ENCODE measurements at regions not wholly inside any gene's neighbourhood (a gene's known extent, or its start where the extent isn't known, plus 50 kb on each side); places are given as distances from the start of the nearest gene placed in this dataset.

DNA sequence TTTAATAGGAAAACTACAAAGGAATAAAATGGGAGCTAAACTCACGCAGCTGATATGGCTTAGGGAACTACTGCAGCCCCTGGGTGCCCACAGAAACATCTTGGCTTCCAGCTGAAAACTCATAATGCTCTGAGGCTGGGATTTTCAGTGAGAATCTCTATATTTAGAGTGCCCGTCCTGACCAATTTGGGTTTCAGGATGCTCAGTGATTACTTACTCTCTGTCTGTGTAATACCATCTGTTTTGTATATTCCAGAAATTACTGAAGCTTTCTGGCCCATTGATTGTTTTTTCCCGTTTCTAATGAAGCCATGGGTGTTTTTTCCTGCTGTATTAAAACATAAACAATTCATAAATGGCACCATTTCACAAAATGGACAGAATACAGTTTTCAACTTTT is 50.6 kb upstream of the ZNF385D start:
- no peak for DNase-seq

DNA sequence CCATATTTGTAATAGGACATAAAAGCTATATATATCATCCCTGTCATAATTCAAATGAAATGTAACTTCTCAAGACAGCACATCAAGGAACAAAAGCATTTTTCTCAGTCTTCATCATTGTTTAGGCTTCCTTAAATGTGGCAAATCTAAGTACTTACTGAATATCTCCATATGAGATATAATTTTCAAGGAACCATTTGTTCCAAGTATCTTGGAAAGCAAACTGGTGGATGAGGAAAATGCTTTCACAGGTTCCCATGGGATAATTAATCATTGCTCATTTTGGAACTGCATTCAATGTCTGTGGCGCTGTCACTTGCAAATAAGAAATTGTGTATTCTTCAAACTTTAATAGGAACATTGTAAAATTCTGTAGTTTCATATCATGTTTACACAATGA is 52.6 kb upstream of the ZNF385D start:
- DNase-seq: no peak

DNA sequence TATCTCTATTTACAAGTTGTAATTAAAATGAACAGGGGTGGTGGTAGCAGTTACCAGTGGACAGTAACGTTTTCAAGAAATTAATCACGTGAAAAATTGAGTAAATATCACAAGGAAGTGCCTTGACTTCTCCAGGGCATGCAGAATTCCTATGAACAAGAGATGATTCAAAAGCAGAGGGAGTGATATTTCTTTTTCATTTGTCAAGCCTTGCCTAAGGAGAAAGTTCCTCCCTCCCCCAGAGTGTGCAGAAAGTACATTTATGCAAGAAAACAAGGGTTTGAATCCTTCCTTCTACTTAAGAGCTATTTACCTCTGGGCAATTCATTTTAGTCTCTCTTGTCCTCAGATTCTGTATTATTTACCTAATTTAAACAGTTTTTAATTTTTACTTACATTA is 53.3 kb upstream of the ZNF385D start:
- no peak for DNase-seq

DNA sequence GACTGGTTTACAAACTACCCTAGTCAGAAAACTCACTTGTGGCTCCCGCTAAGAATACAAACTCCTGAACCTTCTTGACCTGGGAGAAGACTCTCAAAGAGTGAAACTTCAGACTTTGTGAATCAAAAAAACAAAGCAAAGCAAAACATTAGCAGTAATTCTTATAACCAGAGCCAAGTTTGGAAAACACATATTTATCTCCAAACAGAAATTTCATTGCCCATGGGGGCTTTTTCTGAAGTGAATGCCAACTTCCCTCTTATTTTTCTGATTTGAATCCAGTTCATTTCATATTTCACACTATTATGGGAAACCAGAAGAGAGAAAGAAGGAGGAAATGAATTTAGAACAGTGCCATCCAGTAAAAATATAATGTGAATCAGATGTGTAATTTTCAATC is 55.7 kb upstream of the ZNF385D start:
- DNase-seq: no peak

DNA sequence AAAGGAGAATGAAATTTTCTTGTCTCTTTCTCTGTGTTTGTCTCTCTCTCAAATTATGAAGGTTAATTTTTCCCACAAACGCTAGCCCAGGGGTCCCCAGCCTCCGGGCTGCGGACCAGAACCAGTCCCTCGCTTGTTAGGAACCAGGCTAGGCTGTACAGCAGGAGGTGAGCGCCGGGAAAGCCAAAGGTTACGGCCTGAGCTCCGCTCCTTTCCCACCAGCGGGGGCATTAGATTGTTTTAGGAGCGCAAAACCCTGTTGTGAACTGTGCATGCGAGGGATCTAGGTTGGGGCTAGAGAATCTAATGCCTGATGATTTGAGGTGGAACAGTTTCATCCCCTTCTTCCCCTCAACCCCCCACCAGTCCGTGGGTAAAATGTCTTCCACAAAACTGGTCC is 74.7 kb upstream of the ZNF385D start:
- DNase-seq: no peak

DNA sequence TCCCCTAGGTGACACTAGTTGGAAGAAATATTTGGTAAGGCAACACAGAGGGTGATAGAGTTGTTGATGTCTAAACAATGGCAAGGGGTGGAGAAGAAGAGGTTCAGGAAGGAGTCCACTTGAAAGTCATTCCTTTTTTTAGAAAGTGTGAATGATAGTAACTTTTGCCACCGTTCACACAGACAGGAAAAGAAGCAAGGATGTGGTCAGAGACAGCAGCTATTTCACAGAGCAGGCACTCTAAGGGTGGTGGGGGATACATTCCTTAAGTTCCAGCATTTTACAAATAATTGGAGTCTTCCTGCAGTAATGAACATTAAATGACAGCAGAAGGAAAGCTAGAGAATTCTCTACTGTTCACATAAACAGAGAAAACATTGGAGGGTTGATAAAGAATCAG is 75.4 kb upstream of the ZNF385D start:
- no peak for DNase-seq

DNA sequence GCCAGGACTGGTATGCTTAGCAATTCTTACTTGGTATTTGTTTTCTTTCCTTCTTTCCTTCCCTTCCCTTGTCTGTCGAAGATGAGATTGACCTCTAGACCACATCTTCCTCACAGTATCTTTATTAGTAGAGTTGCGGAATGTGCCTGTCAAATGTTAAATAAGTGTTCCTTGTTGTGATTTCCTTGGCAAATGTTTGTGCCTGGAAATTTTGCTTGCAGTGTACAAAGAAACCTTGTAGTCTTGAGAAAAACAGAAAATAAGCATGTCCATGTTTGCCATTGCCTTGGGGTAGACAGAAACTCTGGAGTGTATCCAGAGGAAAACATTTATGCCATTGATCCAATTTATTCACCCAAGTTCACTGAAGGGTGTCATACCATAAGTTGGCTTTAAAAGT is 79.5 kb upstream of the ZNF385D start:
- DNase-seq: no peak

DNA sequence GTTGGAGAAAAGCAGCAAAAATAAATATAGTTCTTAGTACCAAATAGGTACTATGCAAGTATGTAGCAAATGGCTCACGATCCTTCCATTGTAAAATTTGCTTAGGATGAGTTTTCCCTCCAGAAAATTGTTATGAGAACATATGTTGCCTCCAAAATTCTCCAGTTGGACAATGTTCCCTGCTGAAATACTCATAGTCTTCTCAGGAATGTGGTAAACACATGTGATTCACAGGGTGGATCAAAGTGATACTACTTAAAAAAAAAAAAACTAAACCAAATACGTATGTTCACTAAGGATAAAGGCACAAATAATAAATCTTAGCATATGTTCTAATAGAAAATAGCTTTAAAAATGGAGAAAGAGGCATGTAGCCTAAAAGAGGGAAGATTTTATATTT is 84.3 kb upstream of the ZNF385D start:
- DNase-seq: no peak

DNA sequence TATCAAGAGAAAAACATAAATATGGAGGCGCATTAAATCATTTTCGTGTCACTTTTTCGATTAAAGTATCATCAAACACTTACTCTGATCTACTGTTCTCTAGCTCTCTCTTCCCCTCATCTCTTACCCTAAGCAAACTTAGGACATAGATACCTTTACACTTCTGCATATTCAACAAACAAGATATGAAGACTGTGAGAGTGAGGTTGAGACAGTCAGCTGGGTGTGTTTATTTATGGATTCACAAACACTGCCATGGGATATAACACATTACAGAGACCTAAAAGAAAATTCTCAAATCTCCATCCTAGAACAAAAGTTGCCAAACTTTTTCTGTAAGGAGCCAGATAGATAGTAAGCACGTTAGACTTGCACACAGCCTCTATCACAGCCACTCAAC is 85.2 kb upstream of the ZNF385D start:
- no peak for DNase-seq

DNA sequence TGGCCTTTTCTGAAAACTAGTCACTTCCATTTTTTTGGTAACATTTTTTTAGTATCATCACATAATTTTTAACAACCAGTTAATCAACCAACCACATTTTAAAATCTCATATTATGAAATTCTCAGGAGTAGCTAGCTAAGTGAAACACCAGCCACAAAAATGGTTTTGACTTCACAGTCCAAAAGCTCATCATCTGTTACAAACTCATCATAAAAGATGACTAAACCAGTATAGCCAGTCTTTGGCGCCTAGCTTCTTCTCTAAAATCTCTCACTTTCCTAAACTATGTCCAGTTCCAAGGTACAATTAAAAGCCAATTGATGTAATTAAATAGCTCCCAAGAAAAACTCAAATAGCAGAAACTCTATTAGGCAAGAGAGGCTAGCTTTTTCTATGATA is 88.2 kb upstream of the ZNF385D start:
- DNase-seq: no peak

DNA sequence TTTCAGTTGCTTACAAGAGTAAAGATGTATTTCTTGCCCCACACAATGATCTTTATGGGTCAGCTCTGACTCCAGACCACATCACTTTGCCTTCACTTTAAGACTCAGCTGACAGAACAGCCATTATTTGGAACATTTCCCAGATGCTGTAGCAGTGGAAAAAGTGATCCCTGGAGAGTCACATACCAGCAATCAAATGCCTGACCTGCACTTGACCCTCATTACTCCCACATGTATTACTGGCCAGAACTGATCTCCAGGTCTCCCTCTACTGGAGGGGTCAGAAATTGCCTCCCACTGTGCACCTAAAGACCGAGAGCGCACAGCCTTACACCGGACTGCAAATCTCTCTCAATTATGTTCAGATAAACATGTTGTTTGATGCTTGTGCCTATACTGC is 88.6 kb upstream of the ZNF385D start:
- DNase-seq: no peak

DNA sequence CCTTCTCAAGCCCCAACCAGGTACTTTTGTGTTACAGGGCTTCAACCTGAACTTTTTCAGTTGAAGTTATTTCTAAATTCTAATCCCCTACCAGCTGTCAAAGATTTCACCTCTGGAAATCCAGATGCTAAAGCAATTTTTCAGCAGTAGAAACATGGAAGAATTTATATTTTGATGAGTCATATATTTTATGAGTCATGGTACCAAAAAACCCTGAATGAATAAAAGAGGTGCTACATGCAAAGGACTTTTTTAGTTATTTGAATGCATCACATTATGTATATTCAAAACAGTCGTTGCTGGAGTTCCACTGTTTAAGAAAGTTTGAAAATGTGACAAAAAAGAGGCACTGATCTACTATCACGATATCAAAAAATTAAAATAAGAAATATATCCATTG is 96.0 kb upstream of the ZNF385D start:
- DNase-seq: no peak

DNA sequence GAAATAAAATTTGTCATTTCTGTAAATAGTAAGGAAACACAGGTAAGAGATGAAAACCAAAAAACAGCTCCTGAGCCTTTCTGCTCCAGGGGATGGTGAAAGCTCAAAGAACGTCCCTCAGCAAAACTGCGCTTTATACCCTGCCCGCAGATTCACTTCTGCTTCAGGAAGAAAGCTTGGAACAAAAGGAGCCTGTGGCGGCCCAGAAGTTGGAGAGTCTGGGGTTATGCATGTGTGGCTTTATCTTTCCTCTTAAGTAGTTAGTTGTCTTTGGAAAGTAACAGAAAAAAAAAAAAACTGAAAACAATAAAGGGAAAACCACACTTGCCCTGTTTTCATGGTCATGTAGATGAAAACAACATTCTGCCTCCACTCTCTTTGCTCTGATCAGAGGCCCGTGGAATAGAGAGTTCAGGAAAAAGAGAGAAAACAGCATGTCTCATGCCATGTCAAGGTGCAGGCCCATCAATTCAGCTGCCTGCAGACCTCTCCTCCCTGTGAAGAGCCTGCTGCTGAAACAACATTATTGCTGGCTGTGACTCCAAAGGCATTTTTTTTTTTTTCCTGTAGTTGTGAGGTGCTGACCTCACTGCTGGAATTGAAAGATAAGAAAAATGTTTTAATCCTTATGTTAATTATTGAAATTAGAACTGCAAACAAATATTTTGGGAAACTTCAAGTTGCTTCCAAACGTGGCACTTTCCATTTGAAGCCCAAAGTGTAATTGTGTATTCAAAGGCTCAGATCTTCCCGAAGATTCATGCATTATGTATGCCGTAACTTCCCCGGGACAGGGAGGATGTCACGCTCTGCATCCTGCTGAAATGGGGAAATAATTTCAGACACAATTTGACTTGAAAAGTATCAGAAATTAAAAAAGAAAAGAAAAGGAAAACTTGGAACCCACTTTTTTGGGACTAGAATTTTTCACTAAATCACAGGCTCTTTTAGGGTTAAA is 108.4 kb upstream of the ZNF385D start:
- no peak for DNase-seq

DNA sequence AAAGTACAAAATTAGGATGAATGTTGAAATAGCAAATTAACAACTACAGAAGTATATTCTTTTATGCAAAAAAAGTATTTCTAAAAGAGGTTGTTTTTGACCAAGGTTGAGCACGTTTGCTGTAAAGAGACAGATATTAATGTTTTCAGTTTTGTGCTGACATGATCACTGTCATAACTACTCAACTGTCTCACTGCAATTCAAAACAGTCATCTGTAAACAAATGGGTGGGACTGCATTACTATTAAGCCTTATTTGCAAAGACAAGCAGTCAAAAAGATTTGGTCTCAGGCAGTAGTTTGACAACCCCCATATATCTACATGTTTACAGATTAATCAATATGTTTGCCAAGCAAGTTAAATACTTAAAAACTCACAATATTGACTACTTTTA is 109.1 kb upstream of the ZNF385D start:
- no peak for DNase-seq

DNA sequence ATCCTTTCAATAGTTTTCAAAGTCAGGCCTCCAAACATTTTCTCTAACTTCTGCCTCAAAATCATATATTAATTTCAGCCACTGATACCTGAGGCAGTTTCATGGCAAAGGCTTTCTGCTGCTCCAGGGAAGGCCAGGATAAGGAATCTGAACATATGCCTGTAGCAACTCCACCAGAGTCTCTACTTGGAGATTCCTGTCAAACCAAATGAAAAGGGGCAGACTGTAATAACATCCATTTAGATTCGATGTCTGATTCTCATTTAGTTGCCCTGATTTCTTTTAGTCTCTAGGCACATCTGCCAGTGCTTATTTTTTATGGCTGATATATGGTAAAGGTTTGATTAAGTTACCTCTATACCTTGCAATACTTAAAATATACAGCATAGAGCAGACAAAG is 109.6 kb upstream of the ZNF385D start:
- DNase-seq: no peak

DNA sequence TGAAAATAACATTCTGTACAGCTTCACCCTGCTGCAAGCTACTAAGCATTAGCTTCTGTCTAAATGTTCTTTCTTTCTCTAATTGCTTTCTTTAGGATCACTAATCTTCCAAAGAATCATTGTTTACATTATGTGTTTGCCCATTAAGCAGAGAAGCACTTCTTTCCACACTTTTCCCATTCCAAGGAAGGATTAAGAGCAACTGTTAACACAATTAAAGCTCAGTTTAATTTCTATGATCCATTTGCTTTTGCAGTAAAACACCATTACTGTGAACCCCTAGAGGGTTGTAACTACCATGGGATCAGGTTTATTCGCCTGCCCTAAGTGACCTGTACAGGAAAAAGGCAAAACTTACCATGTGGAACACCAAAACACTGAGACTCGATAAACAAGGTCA is 125.8 kb upstream of the ZNF385D start:
- DNase-seq: no peak

DNA sequence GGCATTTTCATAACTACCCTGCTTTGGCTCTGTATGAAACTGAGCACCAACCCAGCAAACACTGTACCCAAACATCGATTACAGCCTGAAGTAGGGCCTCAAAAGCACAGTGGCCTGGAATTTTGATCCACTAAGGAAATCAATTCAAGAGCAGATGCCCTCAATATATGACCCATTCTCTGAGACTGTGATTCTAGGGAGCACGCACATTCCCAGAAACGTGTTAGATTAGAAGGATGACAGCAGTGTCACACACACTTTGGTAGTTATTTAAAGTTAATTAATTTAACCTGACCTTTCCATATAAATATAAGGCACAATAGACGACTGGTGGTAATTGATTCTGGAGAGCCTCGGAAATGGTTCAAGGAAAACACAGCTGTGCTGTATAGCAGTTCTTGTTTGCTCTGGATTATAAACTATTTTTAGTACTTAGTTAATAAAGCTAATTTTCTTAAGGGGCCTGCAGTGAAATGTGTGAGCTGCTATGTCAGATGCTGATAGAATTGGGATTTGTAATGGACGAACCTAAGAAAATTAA is 126.3 kb upstream of the ZNF385D start:
- no peak for DNase-seq

DNA sequence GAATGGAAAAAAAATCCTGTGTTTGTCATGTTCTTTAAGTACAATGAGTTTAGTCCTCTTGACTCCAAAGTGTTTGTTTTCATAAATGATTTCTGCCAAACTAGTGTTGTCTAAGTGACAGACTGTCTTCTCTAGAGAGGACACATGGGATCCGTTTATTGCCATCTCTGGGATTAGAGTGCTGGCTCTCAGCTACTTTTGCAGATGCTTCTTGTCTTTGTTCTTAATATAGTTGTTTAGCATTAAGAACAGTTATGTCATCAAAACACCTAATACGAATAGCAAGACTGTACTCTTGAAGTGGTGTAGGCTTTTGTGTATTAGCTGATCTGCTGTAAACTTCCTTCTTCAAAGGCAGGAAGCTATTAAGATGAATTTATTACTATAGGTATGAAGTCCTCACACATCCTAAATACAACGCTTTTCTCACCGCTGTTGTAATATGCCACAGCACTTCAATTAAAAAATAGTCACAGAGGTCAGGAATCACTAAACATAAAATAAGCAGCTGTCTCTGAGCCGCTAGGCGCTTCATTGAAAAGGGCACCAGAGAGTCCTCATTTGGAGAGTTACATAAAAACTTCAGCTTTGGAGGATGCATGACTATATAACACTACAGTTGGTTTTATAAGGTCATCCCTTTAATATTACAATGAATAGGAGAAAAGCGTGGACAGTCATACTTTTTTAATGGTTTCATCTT is 128.3 kb upstream of the ZNF385D start:
- no peak for DNase-seq

DNA sequence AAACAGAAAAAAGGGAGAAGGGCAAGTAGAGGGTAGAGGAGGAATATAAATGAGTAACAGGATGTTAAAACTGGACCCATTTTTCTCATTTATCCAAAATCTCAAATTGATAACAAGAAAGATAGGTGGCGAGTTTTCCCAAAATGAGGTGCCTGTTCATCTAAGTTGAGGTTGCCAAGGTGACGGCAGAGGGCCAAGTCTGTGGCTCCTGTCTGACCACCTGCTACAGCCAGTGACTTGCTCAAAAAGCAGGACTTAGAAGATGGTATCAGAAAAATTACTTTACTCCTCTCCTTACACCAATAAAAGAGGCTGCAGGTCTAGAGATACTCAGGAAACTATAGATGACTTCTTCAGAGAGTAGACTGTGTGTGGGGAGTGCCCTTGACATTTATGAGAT is 137.6 kb upstream of the ZNF385D start:
- no peak for DNase-seq

DNA sequence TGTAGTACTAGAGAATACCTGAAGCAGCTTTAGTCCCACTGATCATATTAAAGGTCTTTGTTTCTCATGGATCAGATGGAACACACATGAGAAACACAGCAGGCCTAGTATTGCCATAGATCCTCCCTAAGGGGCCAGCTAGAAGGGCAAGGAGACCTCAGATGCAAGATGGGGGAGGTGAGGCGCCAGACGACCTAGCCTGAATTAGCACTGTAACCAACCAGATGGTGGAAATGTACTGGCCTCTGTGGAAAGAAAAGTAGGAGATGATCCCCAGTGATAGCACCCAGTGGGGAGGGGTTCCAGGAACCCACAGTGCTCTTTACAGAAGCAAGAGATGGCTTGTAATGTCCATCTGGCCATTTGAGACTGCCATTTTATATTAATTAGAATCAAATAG is 138.2 kb upstream of the ZNF385D start:
- DNase-seq: no peak

DNA sequence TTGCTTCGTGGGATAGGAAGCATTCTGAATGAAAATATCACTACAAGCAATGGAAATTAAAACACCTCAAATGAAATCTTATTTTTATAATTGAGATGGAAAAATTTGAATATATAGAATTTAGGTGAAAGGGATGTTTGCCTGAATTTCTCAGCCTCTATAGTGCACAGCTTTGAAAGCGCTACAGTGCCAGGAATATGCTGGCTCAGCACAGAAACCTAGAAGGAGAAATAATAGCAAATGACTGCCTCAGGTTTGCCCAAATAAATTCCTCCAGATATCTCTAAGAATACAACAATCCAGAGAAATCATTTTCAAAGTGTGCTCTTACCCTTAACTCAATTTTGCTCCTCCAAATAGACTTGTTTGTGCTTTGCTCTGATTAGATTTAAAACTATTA is 141.1 kb upstream of the ZNF385D start:
- DNase-seq: no peak

DNA sequence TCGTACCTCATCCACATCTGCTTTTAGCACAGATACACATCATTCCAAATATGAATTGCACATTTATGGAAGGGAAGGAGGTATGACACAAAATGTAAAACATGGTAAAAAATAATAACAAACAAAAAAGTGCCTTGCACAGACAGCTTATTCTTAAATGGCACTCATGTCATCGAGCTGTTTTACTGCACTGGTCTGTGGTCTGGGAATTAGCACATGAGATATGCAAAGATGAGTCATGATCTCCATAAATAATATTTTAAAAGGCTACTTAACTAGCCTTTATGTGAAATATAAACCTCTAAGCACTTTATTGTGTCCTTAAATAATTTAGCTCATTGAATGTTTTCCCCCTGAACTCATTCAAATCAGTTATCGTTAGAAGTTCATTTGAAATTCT is 142.2 kb upstream of the ZNF385D start:
- no peak for DNase-seq

DNA sequence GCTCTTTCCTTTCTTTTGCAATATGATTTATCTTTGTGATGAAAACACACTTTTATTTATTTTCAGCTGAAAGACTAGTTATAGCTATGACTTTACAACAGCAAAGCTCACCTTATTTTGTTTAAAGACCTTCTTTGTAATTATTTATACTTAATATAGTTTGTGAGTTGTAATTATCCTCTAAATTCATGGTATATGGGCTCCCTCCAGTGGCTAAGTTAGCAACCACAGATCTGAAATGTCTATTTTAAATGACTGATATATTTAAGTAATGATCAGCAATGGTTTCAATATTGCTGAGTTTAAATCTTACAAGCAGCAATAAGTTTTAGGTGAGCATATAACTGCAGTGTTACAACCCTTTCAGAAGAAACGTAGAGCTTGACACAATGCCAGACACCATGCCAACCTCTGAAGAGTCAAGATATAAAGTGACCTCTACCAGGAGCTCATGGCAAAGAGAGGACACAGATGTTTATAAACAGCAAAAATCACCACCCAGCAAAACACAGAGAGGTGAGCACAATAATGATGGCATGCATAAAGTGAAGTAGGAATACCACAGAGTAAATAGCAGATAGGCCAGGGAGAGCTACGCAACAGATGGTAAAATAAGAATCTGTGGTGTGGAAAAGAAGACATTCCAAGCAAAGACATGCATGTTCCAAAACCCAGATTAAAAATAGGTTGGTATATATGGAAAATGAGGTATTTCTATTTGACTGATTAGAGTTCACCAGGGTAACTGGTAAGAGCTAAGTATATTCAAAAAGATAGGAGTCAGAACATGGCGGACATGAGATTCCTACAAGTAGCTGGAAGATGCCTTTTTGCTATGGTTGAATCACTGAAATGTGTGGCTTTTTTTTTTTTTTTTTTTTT is 143.7 kb upstream of the ZNF385D start:
- DNase-seq: no peak
